ENCODE measurements at regions not wholly inside any gene's neighbourhood (a gene's known extent, or its start where the extent isn't known, plus 50 kb on each side); places are given as distances from the start of the nearest gene placed in this dataset.

DNA sequence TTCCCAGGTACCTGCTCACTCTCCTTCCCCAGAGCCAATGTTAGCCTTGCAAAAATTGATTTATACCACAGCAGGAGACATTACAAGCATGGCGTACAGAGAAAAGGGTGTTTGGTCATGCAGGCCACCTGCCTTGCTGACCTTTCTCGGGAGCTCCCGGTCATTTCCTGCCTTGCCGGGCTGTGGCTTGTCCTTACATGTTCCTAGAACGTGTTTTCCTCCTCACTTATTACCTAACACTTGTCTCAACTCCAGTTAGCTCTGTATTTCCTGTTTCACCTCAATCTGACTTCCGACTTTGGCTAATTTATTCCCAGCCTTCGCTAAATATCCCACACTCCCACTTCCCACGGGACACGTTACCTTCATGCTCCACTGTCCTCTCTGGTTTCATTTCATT is 282.5 kb downstream of the ICE1 start:
- TF ChIP-seq, protein P1, sequence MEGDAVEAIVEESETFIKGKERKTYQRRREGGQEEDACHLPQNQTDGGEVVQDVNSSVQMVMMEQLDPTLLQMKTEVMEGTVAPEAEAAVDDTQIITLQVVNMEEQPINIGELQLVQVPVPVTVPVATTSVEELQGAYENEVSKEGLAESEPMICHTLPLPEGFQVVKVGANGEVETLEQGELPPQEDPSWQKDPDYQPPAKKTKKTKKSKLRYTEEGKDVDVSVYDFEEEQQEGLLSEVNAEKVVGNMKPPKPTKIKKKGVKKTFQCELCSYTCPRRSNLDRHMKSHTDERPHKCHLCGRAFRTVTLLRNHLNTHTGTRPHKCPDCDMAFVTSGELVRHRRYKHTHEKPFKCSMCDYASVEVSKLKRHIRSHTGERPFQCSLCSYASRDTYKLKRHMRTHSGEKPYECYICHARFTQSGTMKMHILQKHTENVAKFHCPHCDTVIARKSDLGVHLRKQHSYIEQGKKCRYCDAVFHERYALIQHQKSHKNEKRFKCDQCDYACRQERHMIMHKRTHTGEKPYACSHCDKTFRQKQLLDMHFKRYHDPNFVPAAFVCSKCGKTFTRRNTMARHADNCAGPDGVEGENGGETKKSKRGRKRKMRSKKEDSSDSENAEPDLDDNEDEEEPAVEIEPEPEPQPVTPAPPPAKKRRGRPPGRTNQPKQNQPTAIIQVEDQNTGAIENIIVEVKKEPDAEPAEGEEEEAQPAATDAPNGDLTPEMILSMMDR (IDR thresholded peaks at IDR 0.05) = no peak
- no peak for TF ChIP-seq POLR2A (IDR thresholded peaks at IDR 0.05)

Measured in thyroid gland (tissue), 4 donors.